ENCODE measurements at regions not wholly inside any gene's neighbourhood (a gene's known extent, or its start where the extent isn't known, plus 50 kb on each side); places are given as distances from the start of the nearest gene placed in this dataset.
"Not testable (repeated sequence)": the region's sequence is repeated elsewhere in the genome, so short reads cannot be mapped to it uniquely, and the experiment has no call there.

GRCh38 chr3:72082186-72082715 is 297.3 kb upstream of the PROK2 start:
- DNase-seq (ENCODE audit: low read depth), result peak; percentile 35

DNA sequence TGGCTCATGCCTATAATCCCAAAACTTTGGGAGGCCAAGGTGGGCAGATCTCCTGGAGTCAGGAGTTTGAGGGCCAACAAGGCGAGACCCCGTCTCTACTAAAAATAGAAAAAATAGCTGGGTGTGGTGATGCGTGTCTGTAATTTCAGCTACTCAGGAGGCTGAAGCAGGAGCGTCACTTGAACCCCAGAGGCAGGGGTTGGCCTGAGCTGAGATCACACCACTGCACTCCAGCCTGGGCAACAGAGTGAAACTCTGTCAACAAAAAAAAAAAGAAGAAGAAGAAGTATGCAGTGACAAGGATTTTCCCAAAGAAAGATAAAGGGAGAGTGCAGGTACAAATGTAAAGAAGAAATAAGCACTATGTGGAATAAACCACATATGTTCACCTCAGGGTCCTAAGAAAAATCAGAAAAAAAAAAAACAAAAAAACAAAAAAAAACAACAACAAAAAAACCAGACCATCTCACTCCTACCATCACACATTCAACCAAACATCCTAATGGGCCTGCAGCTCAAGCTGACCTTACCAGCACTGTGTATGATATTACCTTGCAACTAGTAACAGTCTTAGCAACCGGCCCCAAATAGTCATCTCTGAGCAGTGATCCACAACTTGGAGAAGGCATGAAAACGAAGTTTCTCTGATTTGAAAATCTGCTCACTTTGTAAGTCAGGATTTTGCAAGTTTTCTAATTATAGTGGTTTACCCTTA is 296.7 kb upstream of the PROK2 start:
- DNase-seq (ENCODE audit: low read depth), result no peak

GRCh38 chr3:72080800-72081199 is 295.9 kb upstream of the PROK2 start:
- DNase-seq (ENCODE audit: low read depth), result no peak

DNA sequence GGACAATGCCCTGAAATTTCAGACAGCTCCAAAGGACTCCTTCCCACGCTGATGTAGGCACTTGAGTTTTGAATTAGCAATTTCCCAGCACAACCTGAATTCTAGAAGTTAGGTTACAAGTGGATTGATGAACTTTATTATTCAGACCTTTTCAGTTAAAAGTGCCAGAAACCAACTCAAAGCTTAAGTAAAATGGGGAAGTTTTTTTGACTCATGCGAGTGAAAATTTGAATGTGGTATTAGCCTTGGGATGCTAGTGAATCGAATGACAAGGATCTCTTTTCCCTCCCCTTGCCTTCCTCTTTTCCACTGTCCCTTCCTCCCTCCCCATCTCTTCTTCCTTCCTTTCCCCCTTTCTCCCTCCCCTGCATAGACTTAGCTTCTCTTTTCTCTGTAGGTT is 295.1 kb upstream of the PROK2 start:
- DNase-seq (ENCODE audit: low read depth), result no peak

DNA sequence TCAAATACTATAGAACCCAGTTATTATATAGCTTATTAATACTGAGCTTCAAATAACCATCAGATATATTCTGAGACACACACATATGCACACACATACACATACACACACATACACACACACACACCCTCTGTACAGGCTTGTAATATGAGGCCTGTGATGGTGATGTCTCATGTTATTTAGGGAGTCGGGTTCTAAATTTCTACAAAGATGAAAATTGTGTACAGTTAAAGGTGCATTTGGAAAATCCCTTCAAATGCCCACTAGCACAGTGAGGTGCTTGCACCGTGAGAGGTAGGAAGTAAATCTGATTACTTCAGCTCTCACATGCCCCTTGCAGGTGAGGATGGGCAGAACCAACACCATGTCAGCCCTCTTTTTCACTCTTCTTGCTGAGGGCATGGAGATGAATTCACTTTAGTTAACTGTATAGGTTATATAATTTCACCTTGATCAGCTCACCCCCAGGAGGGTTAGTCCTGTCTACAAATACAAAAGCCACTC is 294.5 kb upstream of the PROK2 start:
- no peak for DNase-seq (ENCODE audit: low read depth)

GRCh38 chr3:72078676-72079368 is 293.9 kb upstream of the PROK2 start:
- no peak for DNase-seq (ENCODE audit: low read depth)

- DNase-seq (ENCODE audit: low read depth), result no peak
Observed at GRCh38 chr3:72077473-72078259, 292.7 kb upstream of the PROK2 start.

DNA sequence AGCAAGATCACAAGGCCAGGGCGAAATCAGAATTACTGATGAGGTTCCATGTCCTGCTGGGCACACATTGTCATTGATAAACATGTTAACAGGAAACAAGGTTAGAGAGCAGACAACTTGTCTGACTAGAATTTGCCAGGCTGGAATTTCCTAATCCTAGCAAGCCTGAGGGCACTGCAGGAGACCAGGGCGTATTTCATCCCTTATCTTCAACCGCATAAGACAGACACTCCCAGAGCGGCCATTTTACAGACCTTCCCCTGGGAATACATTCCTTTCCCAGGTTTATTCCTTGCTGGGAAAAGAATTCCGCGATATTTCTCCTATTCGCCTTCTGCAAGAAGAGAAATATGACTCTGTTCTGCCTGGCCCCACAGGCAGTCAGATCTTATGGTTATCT is 290.9 kb upstream of the PROK2 start:
- DNase-seq (ENCODE audit: low read depth), result not testable (repeated sequence)

DNA sequence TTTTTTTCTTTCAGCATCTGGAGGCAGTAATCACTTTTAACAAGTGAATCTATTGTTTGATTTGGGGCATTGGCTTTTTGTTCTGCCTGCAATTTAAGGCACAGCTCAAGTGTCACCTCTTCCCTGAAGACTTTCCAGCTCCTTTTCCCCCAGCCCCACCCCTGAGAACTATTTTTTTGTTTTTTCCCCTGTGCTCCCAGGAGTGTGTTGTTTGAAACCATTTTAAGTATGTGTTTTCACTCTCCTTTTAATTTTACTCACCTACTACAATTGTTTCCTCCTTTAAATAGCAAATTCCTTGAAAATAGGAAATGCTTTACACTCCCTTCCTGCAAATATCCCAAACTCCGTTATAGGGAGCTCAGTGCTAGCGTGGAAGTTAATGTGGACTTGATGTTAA is 286.7 kb upstream of the PROK2 start:
- no peak for DNase-seq (ENCODE audit: low read depth)

GRCh38 chr3:72070005-72070404 is 285.1 kb upstream of the PROK2 start:
- no peak for DNase-seq (ENCODE audit: low read depth)

- DNase-seq (ENCODE audit: low read depth), result no peak
Observed at GRCh38 chr3:72069543-72069942, 284.6 kb upstream of the PROK2 start.

GRCh38 chr3:72068621-72069020 is 283.7 kb upstream of the PROK2 start:
- no peak for DNase-seq (ENCODE audit: low read depth)

GRCh38 chr3:72067721-72068120 is 282.8 kb upstream of the PROK2 start:
- no peak for DNase-seq (ENCODE audit: low read depth)

DNA sequence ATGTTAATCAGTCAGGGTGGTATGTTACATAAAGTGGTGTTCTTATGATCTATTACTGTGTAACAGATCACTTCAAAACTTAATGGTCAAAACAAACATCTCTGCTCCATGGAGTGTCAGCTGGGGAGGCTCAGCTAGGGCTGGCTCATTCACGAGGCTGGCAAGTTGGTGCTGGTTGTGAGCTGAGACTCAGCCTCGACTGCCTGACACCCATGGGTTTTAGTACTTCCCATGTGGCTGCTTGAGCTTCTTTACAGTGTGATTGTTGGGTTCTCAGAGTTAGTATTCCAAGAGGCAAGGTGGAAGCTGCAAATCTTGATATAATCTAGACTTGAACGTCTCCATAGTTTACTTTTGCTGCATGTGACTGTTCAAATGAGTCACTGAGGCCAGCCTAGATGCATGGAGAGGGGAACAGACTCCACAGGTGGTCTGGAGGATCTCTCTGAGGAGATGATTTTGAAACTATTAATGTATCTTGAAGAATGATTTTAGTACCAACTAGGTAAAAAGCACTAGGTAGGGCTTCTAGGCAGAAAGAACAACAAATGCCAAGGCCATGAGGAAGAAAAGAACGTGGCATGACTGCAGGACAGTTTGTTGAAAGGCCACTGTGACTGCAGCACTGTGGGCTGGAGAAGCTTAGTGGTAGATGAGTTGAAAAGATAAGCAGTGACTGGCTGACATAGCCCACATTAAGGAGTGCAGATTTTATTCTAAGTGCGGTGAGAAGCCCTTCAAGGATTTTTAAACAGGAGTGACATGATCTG is 281.1 kb upstream of the PROK2 start:
- no peak for DNase-seq (ENCODE audit: low read depth)

DNA sequence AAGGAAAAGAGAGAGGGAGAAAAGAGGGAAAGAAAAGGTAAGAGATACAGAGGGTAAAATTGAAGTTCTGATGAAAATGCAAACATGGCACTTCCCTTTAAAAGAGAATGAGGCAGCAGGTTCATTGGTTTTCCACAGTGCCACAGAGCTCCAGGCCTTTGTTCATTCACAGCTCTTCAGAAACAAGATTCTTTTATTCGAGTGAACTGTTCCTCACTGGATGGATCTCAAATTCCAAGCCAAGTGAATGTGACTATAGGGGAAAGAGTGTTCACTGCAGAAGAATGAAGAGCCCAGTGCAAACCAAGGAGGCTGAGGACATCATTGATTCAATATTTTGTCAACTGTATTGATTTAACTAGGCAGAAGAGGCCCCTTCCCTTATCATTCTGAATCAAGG is 280.3 kb upstream of the PROK2 start:
- no peak for DNase-seq (ENCODE audit: low read depth)

GRCh38 chr3:72064727-72065126 is 279.8 kb upstream of the PROK2 start:
- DNase-seq (ENCODE audit: low read depth), result not testable (repeated sequence)

GRCh38 chr3:72062017-72062416 is 277.1 kb upstream of the PROK2 start:
- no peak for DNase-seq (ENCODE audit: low read depth)

DNA sequence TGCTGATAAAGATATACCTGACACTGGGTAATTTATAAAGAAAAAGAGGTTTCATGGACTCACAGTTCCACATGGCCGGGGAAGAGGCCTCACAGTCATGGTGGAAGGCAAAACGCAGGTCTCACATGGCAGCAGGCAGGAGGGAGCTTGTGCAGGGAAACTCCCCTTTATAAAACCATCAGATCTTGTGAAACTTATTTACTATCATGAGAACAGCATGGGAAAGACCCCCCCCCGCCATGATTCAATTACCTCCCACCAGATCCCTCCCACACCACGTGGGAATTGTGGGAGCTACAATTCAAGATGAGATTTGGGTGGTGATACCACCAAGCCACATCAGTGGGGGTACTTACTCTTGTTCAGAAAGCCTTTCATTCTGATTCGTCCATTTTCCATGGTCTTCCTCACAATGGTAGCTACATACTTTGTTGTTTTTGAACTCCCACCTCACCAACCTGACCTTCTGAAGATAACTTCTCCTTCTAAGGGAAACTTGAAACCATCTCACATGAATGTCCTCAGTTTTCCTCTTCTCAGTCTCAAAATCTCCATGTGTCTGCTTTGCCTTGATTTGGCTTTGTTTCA is 275.6 kb upstream of the PROK2 start:
- DNase-seq (ENCODE audit: low read depth), result no peak

GRCh38 chr3:72058493-72059081 is 273.6 kb upstream of the PROK2 start:
- no peak for DNase-seq (ENCODE audit: low read depth)

- no peak for DNase-seq (ENCODE audit: low read depth)
Observed at GRCh38 chr3:72055436-72055835, 270.5 kb upstream of the PROK2 start.

- DNase-seq (ENCODE audit: low read depth), result no peak
Observed at GRCh38 chr3:72054976-72055375, 270.0 kb upstream of the PROK2 start.
